Mesenteric fat pad (tissue), 1 donor: ENCODE measurements at regions not wholly inside any gene's neighbourhood (a gene's known extent, or its start where the extent isn't known, plus 50 kb on each side); places are given as distances from the start of the nearest gene placed in this dataset.

ENCODE experiments used
- DNase-seq: peaks from one replicate; pipeline ENCODE4 v3.0.0-alpha.2; 2020; ENCODE audit warnings: low spot score
- donor health status: DM: yes; HTN: yes; CAD: no.

DNA sequence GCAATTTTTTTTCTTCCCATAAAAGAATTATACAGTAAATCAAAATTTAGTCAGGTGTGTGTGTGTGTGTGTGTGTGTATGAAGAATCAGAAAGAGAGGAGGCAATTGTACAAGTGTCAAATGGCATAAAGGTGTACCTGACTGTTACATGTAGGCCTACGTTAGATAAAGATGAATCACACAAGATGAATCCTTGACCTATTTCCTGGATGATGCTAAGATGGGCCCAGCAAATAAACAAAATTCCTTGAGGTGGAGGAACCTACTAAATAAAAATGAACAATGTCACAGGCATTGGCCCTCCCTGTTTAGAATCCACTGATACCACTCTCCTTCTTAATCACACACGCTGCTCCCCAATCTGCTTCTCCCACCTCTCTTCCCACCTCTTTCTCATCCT, 79.7 kb upstream of the LRATD1 start:
- DNase-seq: no peak

DNA sequence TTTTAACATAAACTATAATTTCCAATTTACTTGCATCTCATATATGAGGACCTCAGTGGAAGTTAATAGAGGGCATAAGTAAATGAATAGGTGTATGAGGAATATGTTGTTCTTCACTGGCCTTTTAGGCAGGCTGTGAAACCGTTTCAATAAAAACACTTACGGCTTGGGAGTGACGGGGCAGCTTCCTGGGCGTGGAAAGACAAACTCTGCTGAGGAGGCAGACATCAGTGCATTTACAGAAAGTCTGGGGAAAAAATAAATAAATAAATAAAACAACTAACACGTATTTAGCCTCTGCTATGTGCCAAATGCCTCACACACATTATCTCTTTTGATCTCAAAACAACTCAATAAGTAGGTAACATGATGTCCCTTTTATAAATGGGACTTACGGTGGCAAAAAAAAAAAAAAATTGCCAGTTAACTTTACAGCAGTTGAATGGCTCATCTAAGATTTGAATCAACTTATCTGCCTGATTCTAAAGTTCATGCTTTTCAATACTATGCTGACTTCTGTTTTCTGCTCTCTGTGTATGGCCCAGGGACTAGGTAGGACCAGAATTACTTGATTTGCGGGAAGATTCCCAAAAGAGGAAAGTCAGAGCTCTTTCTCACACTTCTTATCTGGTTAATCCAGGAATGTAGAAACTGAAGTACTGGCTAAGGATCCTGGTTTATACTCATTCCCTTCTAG, 77.5 kb upstream of the LRATD1 start:
- DNase-seq: no peak

DNA sequence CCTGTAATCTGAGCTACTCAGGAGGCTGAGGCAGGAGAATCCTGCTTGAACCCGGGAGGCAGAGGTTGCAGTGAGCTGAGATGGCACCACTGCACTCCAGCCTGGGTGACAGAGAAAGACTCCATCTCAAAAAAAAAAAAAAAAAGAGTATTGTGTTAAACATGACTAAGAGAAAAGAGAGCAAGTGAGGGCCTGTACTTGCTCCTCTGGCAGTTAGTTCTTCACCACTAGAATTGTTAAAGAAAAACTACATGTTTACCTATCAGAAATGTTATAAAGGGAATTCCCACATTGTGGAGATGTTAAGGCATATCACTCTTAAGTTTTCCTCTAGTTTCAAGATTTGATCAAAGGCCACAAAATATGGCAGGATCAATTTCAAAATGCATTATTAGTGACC, 75.4 kb upstream of the LRATD1 start:
- no peak for DNase-seq

DNA sequence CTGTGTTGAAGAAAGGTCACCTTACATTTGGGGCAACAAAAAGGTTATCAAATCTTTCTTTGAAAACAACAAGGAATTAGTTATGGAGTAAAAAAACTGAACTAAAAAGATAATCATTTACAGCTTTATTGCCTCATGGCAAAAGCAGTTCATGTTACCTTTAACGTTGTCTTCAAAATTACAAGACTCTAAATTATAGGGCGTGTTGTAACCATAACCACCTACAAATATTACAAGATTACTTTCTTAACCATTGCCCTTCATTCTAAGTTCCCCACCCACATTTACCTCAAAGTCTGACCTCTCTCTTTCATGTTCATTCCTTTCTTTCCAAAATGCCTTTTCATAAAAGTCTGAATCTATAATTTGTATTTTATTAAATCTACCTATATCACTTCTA, 74.6 kb upstream of the LRATD1 start:
- DNase-seq: no peak

DNA sequence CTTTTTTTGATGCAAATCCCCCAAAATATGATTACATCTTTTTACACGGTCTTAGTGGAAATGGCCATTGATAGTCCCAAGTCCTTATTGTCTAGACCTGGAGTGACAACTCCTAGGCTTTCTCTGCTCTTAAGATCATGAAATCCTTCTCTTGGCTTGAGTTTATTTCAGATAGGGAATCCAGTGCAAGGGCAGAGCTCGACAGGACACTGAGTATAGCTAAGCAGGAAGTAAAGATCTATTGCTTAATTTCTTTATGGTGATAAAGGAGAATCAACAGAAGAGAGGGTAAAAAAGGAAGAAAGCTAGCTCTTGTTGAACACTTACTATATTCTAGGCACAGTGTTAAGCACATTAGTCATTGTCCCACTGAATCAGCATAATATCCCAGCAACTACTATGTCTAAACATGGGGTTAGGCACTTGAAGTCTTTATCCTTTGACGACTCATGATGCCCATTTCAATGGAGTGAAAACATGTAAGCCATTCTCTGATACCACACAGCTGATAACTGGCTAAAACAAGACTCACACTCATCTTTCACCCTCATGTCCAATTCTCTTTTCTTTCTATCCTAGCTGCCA, 74.1 kb upstream of the LRATD1 start:
- no peak for DNase-seq

DNA sequence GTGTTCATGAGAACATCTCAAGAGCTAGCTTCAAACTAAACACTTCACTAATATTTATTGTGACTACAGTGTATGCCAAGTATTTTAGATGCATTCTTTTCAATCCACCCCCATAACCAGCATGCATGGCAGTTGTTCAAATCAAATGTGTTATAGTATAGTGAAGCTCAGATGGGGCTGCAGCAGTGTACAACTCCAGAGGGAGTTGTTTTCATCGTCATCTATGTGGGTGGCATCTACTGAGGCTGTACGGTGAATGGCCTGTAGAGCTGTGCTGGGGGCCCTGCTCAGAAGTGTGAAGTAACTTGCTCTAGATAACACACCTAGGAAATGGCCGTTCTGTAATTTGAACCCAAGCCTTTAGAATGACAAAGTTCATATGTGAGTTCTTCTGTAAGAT, 71.8 kb upstream of the LRATD1 start:
- DNase-seq: no peak

DNA sequence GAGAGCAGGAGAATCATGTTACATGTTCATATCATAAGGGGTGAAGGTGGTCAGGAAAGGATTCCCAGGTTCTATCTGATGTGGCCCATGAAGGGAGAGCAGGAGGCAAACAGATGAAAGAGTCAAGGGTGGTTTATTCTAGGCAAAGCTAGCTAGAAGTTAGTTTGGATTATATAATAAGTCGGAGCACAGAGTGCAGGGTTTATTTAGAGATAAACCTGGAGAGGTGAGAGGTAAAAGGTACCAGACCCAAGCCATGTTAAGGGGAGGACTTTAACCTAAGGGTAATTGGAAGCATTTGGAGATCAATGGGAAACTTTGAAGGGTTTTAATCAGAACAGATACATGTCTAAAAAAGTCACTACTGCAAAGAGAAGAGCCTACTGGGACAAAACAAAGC, 69.2 kb upstream of the LRATD1 start:
- no peak for DNase-seq

DNA sequence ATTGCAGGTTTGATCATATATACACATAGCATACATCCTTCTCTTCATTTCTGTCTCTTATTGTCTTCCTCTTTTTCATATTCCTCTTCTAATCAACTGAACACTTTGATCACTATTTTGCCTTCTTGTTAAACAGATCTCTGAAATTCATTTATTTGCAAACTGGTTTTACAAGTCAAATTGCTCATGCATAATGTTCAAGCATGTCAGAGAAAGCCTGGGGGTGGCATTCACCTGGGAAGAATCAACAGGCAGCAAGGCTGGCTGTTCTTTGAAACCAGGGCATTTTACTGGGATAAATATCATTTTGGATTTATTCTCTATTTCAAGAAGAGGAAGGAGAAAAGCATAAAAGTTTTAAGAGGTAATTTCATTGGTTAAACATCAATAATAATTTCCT, 66.9 kb upstream of the LRATD1 start:
- no peak for DNase-seq

DNA sequence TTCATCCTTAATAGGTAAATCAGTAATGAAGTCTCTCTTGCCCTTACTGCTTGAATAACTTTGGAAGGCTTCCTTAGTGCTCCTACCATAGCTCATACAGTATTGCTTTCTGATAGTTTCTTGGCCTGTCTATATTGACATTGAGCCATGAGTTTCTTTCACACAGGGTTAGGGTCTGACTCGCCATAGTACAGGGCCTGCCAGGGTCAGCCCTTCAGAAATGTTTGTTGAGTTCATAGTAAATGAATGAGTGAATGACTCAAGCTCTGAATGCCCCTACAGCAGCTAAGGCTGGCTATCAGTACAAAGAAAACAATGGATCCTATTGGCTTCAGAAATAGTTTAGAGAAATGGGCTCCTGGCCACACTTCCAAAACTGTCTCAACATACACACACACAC, 65.0 kb upstream of the LRATD1 start:
- no peak for DNase-seq

DNA sequence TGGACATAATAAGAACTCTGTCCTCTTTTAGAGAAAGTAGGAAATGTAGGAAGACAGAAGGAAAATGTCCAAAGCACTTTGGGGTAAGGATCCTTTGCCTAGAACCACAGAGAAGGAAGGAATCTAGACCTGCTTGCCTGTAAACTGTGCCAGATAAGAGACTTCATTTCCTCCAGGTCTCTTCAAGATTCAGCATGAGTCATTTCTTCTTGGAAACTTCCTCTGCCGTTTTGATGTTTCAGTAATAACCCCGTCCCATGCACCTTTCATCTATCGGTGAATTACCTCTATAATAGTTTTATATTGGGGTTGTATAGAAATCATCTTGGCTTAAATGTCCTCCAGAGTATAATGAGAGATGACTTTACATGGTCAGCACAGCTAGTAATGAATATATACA, 63.2 kb upstream of the LRATD1 start:
- DNase-seq: no peak

DNA sequence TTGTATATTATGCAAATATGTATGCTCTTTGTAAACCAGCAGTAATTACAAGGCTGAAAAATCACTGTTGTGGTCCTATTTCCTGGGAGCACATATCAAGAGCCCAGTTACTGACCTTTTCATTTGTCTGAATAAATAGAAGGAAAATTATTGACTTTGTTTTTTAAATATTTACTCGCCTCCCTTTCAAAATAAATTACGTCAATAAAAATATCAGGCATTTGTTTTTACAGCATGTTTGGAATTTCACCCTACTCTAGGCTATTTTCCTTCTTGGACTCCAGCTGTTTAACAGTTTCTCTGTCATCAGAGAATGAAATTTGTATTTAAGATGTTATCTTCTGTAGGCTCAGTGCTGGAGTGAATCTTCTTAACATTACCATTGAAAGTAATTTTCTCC, 59.9 kb upstream of the LRATD1 start:
- no peak for DNase-seq

DNA sequence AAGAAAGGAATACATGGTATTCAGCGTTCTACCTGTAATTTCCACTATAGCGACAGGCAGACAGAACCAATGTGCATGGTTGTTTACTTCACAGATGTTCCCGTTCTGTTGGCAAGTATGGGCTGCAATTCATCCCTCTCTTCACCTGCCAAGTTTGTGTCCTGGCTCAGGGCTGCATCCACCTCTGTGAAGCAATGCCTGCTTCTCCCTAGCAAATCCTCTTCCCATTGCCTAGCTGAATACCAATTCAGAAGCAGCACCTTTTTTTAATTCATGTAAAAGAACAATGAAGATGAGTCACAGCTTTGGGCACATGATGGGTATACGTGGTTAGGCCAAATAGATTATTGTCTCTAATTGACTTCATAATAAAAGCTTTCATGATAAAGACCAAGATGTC, 54.7 kb upstream of the LRATD1 start:
- DNase-seq: no peak
